Liver (tissue), 8 donors: ENCODE measurements at regions not wholly inside any gene's neighbourhood (a gene's known extent, or its start where the extent isn't known, plus 50 kb on each side); places are given as distances from the start of the nearest gene placed in this dataset.

Experiments used
- DNase-seq: peaks from one replicate; pipeline ENCODE4 v3.0.0-alpha.2; 2017; ENCODE audit warnings: low spot score
- H3K27ac ChIP-seq, 2 donors: one replicate each; pipeline ENCODE4 v1.7.0; 2013; ENCODE audit warnings: inconsistent platforms in 2 of 2, low read length in 2 of 2, control low read depth in 1 of 2, low read depth in 1 of 2, mild to moderate bottlenecking in 1 of 2
- H3K27me3 ChIP-seq, 4 donors: one replicate each; pipeline versions ENCODE4 v1.6.1 to v1.7.0; 2013; ENCODE audit warnings: low read length in 3 of 4, inconsistent platforms in 1 of 4, mild to moderate bottlenecking in 1 of 4, moderate library complexity in 1 of 4; ENCODE audit not compliant: control insufficient read depth in 4 of 4, insufficient read depth in 4 of 4
- H3K36me3 ChIP-seq, 4 donors: one replicate each; pipeline versions ENCODE4 v1.6.1 to v1.7.0; 2013; ENCODE audit warnings: low read length in 3 of 4, mild to moderate bottlenecking in 3 of 4, low read depth in 1 of 4, moderate library complexity in 1 of 4; ENCODE audit not compliant: control insufficient read depth in 4 of 4, insufficient read depth in 3 of 4
- H3K4me1 ChIP-seq, 4 donors: one replicate each; pipeline versions ENCODE4 v1.6.1 to v1.7.0; 2013; ENCODE audit warnings: low read length in 3 of 4, mild to moderate bottlenecking in 3 of 4, moderate library complexity in 1 of 4; ENCODE audit not compliant: control insufficient read depth in 4 of 4, insufficient read depth in 4 of 4
- H3K4me3 ChIP-seq, 3 donors: one replicate each; pipeline versions ENCODE4 v1.6.1 to v1.7.0; 2013; ENCODE audit warnings: low read length in 3 of 3, control low read depth in 1 of 3, low read depth in 1 of 3, mild to moderate bottlenecking in 1 of 3
- H3K9ac ChIP-seq, 2 donors: one replicate each; pipeline ENCODE4 v1.7.0; 2013; ENCODE audit warnings: low read length in 2 of 2, mild to moderate bottlenecking in 2 of 2, moderate library complexity in 2 of 2, control low read depth in 1 of 2, low read depth in 1 of 2
- H3K9me3 ChIP-seq, 4 donors: one replicate each; pipeline versions ENCODE4 v1.6.1 to v1.7.0; 2013; ENCODE audit warnings: low read length in 3 of 4; ENCODE audit not compliant: control insufficient read depth in 4 of 4
- EGR1 ChIP-seq, 2 donors: IDR thresholded peaks; 2 replicates each; pipeline ENCODE4 v1.6.1; 2016 to 2018; ENCODE audit warnings: antibody characterized with exemption in 2 of 2, low read depth in 2 of 2
- FOXA1 ChIP-seq: IDR thresholded peaks from 2 replicates; pipeline ENCODE4 v1.6.1; 2016; ENCODE audit warnings: antibody characterized with exemption
- GABPA ChIP-seq, 2 donors: IDR thresholded peaks in 1 of 2; conservative IDR thresholded peaks in 1 of 2; 2 replicates each; pipeline ENCODE4 v1.6.1; 2016; ENCODE audit warnings: antibody characterized with exemption in 2 of 2, mild to moderate bottlenecking in 1 of 2, moderate library complexity in 1 of 2
- HNF4A ChIP-seq, 2 donors: conservative IDR thresholded peaks; 2 replicates each; pipeline ENCODE4 v1.6.1; 2016; ENCODE audit warnings: antibody characterized with exemption in 2 of 2, mild to moderate bottlenecking in 2 of 2
- HNF4G ChIP-seq: IDR thresholded peaks from 2 replicates; pipeline ENCODE4 v1.6.1; 2016; ENCODE audit warnings: antibody characterized with exemption
- JUND ChIP-seq, 2 donors: IDR thresholded peaks; 2 replicates each; pipeline ENCODE4 v1.6.1; 2016; ENCODE audit warnings: antibody characterized with exemption in 2 of 2
- NR2F2 ChIP-seq: IDR thresholded peaks from 2 replicates; pipeline ENCODE4 v1.6.1; 2016; ENCODE audit warnings: antibody characterized with exemption
- RAD21 ChIP-seq, 2 donors: IDR thresholded peaks; 2 replicates each; pipeline ENCODE4 v1.6.1; 2016; ENCODE audit warnings: antibody characterized with exemption in 2 of 2, mild to moderate bottlenecking in 2 of 2
- RXRA ChIP-seq, 2 donors: IDR thresholded peaks; 2 replicates each; pipeline ENCODE4 v1.6.1; 2017 to 2018; ENCODE audit warnings: antibody characterized with exemption in 2 of 2, mild to moderate bottlenecking in 1 of 2
- SP1 ChIP-seq: IDR thresholded peaks from 2 replicates; pipeline ENCODE4 v1.6.1; 2018; ENCODE audit warnings: antibody characterized with exemption, mild to moderate bottlenecking
- TAF1 ChIP-seq: conservative IDR thresholded peaks from 2 replicates; pipeline ENCODE4 v1.6.1; 2016; ENCODE audit warnings: antibody characterized with exemption, mild to moderate bottlenecking
- YY1 ChIP-seq: IDR thresholded peaks from 2 replicates; pipeline ENCODE4 v1.6.1; 2016; ENCODE audit warnings: antibody characterized with exemption, mild to moderate bottlenecking
- WGBS: extraction: QIAGEN DNeasy Blood & Tissue Kit; methylation state at CpG from one replicate; pipeline ENCODE4 v1.1.7; 2013; 5-methylcytosine and 5-hydroxymethylcytosine counted together
- TF ChIP-seq, protein P1 (sequence below): IDR thresholded peaks from 2 replicates; pipeline ENCODE4 v1.6.1; 2016; ENCODE audit warnings: antibody characterized with exemption
- TF ChIP-seq, protein P2 (sequence below): IDR thresholded peaks from 2 replicates; pipeline ENCODE4 v1.6.1; 2016; ENCODE audit warnings: antibody characterized with exemption, mild to moderate bottlenecking
- TF ChIP-seq, protein P3 (sequence below): IDR thresholded peaks from 2 replicates; pipeline ENCODE4 v1.6.1; 2016; ENCODE audit warnings: antibody characterized with exemption
- TF ChIP-seq, protein P4 (sequence below): fragments of 150-350 bp; IDR thresholded peaks from 2 replicates; pipeline ENCODE4 v1.5.1; 2017; ENCODE audit warnings: improper control_type of control experiment, low read depth, low read length; ENCODE audit not compliant: missing input control
- TF ChIP-seq, protein P5 (sequence below): IDR thresholded peaks from 2 replicates; pipeline ENCODE4 v1.6.1; 2016; ENCODE audit warnings: antibody characterized with exemption
- donor health status: healthy.
- donor health status: healthy.
- donor health status: healthy.
- donor health status: healthy.
- donor health status: healthy.

- H3K4me1 ChIP-seq = peaks cover 0 to 8% (median under 1%) of the 10 kb centered on the region in 4 donors
- 96% methylated on average over 2 of the region's 2 CpGs for WGBS
- no peaks in the 10 kb centered on the region for H3K36me3 ChIP-seq
- DNase-seq = no peak
- H3K9me3 ChIP-seq = no peaks in the 10 kb centered on the region
- no peaks in the 10 kb centered on the region for H3K27me3 ChIP-seq
- H3K9ac ChIP-seq = no peak overlapping the region
- TF ChIP-seq, protein P1, sequence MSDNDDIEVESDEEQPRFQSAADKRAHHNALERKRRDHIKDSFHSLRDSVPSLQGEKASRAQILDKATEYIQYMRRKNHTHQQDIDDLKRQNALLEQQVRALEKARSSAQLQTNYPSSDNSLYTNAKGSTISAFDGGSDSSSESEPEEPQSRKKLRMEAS = no peak
- TF ChIP-seq TAF1 = no peak
- no peak for TF ChIP-seq RXRA (IDR thresholded peaks at IDR 0.05)
- no peak for TF ChIP-seq SP1
- TF ChIP-seq GABPA (IDR thresholded peaks at IDR 0.05 in 1 of 2, conservative IDR thresholded peaks at IDR 0.05 in 1 of 2) = no peak
- TF ChIP-seq JUND (IDR thresholded peaks at IDR 0.05) = no peak
- no peak for TF ChIP-seq HNF4A (conservative IDR thresholded peaks at IDR 0.05)
- TF ChIP-seq, protein P2, sequence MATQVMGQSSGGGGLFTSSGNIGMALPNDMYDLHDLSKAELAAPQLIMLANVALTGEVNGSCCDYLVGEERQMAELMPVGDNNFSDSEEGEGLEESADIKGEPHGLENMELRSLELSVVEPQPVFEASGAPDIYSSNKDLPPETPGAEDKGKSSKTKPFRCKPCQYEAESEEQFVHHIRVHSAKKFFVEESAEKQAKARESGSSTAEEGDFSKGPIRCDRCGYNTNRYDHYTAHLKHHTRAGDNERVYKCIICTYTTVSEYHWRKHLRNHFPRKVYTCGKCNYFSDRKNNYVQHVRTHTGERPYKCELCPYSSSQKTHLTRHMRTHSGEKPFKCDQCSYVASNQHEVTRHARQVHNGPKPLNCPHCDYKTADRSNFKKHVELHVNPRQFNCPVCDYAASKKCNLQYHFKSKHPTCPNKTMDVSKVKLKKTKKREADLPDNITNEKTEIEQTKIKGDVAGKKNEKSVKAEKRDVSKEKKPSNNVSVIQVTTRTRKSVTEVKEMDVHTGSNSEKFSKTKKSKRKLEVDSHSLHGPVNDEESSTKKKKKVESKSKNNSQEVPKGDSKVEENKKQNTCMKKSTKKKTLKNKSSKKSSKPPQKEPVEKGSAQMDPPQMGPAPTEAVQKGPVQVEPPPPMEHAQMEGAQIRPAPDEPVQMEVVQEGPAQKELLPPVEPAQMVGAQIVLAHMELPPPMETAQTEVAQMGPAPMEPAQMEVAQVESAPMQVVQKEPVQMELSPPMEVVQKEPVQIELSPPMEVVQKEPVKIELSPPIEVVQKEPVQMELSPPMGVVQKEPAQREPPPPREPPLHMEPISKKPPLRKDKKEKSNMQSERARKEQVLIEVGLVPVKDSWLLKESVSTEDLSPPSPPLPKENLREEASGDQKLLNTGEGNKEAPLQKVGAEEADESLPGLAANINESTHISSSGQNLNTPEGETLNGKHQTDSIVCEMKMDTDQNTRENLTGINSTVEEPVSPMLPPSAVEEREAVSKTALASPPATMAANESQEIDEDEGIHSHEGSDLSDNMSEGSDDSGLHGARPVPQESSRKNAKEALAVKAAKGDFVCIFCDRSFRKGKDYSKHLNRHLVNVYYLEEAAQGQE = no peak
- TF ChIP-seq EGR1 (IDR thresholded peaks at IDR 0.05; ENCODE audit: low read depth in 2 of 2) = no peak
- TF ChIP-seq NR2F2 = no peak
- no peak for TF ChIP-seq HNF4G
- TF ChIP-seq FOXA1 = no peak
- TF ChIP-seq, protein P3, sequence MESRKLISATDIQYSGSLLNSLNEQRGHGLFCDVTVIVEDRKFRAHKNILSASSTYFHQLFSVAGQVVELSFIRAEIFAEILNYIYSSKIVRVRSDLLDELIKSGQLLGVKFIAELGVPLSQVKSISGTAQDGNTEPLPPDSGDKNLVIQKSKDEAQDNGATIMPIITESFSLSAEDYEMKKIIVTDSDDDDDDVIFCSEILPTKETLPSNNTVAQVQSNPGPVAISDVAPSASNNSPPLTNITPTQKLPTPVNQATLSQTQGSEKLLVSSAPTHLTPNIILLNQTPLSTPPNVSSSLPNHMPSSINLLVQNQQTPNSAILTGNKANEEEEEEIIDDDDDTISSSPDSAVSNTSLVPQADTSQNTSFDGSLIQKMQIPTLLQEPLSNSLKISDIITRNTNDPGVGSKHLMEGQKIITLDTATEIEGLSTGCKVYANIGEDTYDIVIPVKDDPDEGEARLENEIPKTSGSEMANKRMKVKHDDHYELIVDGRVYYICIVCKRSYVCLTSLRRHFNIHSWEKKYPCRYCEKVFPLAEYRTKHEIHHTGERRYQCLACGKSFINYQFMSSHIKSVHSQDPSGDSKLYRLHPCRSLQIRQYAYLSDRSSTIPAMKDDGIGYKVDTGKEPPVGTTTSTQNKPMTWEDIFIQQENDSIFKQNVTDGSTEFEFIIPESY = no peak
- H3K27ac ChIP-seq = no peak overlapping the region
- no peak overlapping the region for H3K4me3 ChIP-seq
These were observed 508.9 kb downstream of the EBF1 start for GRCh38 chr5:158590746-158591300.

DNA sequence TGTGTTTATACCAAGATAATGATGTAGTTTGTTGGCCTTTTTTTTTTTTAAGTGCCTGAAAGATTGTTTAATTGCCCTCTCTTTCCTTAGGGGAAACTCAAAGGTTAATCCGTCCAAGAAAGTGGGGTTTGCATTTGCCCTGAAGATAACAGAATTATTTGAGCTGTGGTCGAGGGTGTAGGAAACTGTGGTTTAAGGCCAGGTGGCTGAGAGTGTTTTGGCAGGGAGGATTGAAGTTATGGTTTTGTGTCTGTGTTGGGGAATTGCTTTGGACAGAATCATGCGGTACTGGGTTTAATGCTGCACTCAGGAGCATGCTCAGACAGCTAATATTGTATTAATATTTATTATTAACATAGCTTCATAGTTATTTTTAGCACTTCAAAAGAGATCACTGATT is 509.8 kb downstream of the EBF1 start:
- H3K9me3 ChIP-seq = no peaks in the 10 kb centered on the region
- H3K4me3 ChIP-seq = no peak overlapping the region
- no peak overlapping the region for H3K27ac ChIP-seq
- peaks cover 0 to 5% (median under 1%) of the 10 kb centered on the region in 4 donors for H3K4me1 ChIP-seq
- H3K36me3 ChIP-seq = no peaks in the 10 kb centered on the region
- H3K27me3 ChIP-seq = no peaks in the 10 kb centered on the region
- no peak overlapping the region for H3K9ac ChIP-seq
- DNase-seq = no peak
- WGBS = 63% methylated on average over 3 of the region's 3 CpGs
- TF ChIP-seq, protein P2 = no peak
- TF ChIP-seq JUND (IDR thresholded peaks at IDR 0.05) = no peak
- TF ChIP-seq NR2F2 = no peak
- TF ChIP-seq, protein P4, sequence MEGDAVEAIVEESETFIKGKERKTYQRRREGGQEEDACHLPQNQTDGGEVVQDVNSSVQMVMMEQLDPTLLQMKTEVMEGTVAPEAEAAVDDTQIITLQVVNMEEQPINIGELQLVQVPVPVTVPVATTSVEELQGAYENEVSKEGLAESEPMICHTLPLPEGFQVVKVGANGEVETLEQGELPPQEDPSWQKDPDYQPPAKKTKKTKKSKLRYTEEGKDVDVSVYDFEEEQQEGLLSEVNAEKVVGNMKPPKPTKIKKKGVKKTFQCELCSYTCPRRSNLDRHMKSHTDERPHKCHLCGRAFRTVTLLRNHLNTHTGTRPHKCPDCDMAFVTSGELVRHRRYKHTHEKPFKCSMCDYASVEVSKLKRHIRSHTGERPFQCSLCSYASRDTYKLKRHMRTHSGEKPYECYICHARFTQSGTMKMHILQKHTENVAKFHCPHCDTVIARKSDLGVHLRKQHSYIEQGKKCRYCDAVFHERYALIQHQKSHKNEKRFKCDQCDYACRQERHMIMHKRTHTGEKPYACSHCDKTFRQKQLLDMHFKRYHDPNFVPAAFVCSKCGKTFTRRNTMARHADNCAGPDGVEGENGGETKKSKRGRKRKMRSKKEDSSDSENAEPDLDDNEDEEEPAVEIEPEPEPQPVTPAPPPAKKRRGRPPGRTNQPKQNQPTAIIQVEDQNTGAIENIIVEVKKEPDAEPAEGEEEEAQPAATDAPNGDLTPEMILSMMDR = no peak
- TF ChIP-seq TAF1 = no peak
- no peak for TF ChIP-seq HNF4A (conservative IDR thresholded peaks at IDR 0.05)
- TF ChIP-seq, protein P3 = no peak
- no peak for TF ChIP-seq RAD21 (IDR thresholded peaks at IDR 0.05)
- no peak for TF ChIP-seq FOXA1
- TF ChIP-seq, protein P5, sequence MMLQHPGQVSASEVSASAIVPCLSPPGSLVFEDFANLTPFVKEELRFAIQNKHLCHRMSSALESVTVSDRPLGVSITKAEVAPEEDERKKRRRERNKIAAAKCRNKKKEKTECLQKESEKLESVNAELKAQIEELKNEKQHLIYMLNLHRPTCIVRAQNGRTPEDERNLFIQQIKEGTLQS = no peak
- no peak for TF ChIP-seq GABPA (IDR thresholded peaks at IDR 0.05 in 1 of 2, conservative IDR thresholded peaks at IDR 0.05 in 1 of 2)
- TF ChIP-seq SP1 = no peak
- TF ChIP-seq, protein P1 = no peak
- no peak for TF ChIP-seq EGR1 (IDR thresholded peaks at IDR 0.05; ENCODE audit: low read depth in 2 of 2)
- TF ChIP-seq YY1 = no peak
